ENCODE measurements at regions not wholly inside any gene's neighbourhood (a gene's known extent, or its start where the extent isn't known, plus 50 kb on each side); places are given as distances from the start of the nearest gene placed in this dataset.

GRCh38 chr3:54056521-54056920 lies 65.8 kb upstream of the CACNA2D3 start:
- DNase-seq, result no peak
- Histone ChIP-seq H3K27me3 (no peaks in the 10 kb centered on the region), H3K36me3 (no peaks in the 10 kb centered on the region), H3K4me1 (no peaks in the 10 kb centered on the region), H3K9me3 (no peaks in the 10 kb centered on the region), H3K4me3 (no peak overlapping the region), H3K27ac (no peak overlapping the region)
- in situ Hi-C loops (cut with MboI; ENCODE audit: low pct_ligation_motif_present in 1 of 4, low pct_unique_long_range_greater_than_20kb in 1 of 4, low sequenced_read_pairs in 3 of 4) (no loop called here), intact Hi-C loops (cut with DNase I; ENCODE audit: low total_unique reads) (no loop called here)
- TF ChIP-seq POLR2AphosphoS5 (IDR thresholded peaks at IDR 0.05) (no peak), CTCF (IDR thresholded peaks at IDR 0.05) (no peak), EP300 (IDR thresholded peaks at IDR 0.05; ENCODE audit: low read depth) (no peak), POLR2A (IDR thresholded peaks at IDR 0.05) (no peak)
- 72 to 77% methylated on average over 2 of the region's 2 CpGs for WGBS, 2 donors (ENCODE audit: low coverage in 1 of 2)

DNA sequence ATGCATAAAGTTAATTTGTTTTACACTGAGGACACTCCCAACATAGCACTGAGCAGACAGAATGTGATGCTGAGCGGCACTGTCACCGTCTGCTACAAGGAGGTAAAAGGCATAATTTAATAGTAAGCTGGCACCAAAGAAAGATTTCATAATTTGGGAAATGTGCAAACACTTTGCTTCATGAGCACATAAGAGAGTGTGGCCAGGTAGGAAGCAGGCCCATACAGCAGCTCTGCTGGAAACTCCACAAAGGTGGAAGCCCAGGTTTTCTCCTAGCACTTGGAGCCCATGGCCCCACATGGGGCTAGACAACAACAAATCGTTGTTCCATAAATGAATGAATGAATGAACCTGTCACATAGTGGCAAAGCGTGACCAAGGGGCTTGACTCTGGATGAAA lies 68.5 kb upstream of the CACNA2D3 start:
- intact Hi-C loops (cut with DNase I; ENCODE audit: low total_unique reads), result no loop called here
- TF ChIP-seq POLR2A (IDR thresholded peaks at IDR 0.05) (no peak), CTCF (IDR thresholded peaks at IDR 0.05) (no peak), POLR2AphosphoS5 (IDR thresholded peaks at IDR 0.05) (no peak), EP300 (IDR thresholded peaks at IDR 0.05; ENCODE audit: low read depth) (no peak)
- DNase-seq, result no peak
- 86 to 92% methylated on average over 4 of the region's 4 CpGs for WGBS, 2 donors (ENCODE audit: low coverage in 1 of 2)
- no peaks in the 10 kb centered on the region for H3K9me3 ChIP-seq
- no peak overlapping the region for H3K4me3 ChIP-seq
- in situ Hi-C loops (cut with MboI; ENCODE audit: low pct_ligation_motif_present in 1 of 4, low pct_unique_long_range_greater_than_20kb in 1 of 4, low sequenced_read_pairs in 3 of 4), result no loop called here
- H3K27ac ChIP-seq, result no peak overlapping the region
- no peaks in the 10 kb centered on the region for H3K4me1 ChIP-seq
- H3K27me3 ChIP-seq, result no peaks in the 10 kb centered on the region
- no peaks in the 10 kb centered on the region for H3K36me3 ChIP-seq

GRCh38 chr3:54053211-54053610 lies 69.1 kb upstream of the CACNA2D3 start:
- WGBS, 2 donors (ENCODE audit: low coverage in 1 of 2), result 42 to 67% methylated on average over 5 of the region's 5 CpGs
- Histone ChIP-seq H3K4me3 (no peak overlapping the region), H3K4me1 (no peaks in the 10 kb centered on the region), H3K9me3 (no peaks in the 10 kb centered on the region), H3K27me3 (no peaks in the 10 kb centered on the region), H3K27ac (no peak overlapping the region), H3K36me3 (no peaks in the 10 kb centered on the region)
- no peak for DNase-seq
- TF ChIP-seq EP300 (IDR thresholded peaks at IDR 0.05; ENCODE audit: low read depth), result no peak
- TF ChIP-seq CTCF (IDR thresholded peaks at IDR 0.05), result no peak
- TF ChIP-seq POLR2AphosphoS5 (IDR thresholded peaks at IDR 0.05), result no peak
- no peak for TF ChIP-seq POLR2A (IDR thresholded peaks at IDR 0.05)
- in situ Hi-C loops (cut with MboI; ENCODE audit: low pct_ligation_motif_present in 1 of 4, low pct_unique_long_range_greater_than_20kb in 1 of 4, low sequenced_read_pairs in 3 of 4) (no loop called here), intact Hi-C loops (cut with DNase I; ENCODE audit: low total_unique reads) (no loop called here)

- Histone ChIP-seq H3K27ac (no peak overlapping the region), H3K4me3 (no peak overlapping the region), H3K36me3 (no peaks in the 10 kb centered on the region), H3K9me3 (no peaks in the 10 kb centered on the region), H3K27me3 (no peaks in the 10 kb centered on the region), H3K4me1 (peaks cover 0 to 13% (median 3%) of the 10 kb centered on the region in 4 donors)
- TF ChIP-seq POLR2A (IDR thresholded peaks at IDR 0.05) (no peak), EP300 (IDR thresholded peaks at IDR 0.05; ENCODE audit: low read depth) (no peak)
- in situ Hi-C loops (cut with MboI; ENCODE audit: low pct_ligation_motif_present in 1 of 4, low pct_unique_long_range_greater_than_20kb in 1 of 4, low sequenced_read_pairs in 3 of 4), result no loop called here
- intact Hi-C loops (cut with DNase I; ENCODE audit: low total_unique reads), result no loop called here
- WGBS, 2 donors (ENCODE audit: low coverage in 1 of 2), result 67 to 73% methylated on average over 3 to 5 of the region's 5 CpGs
- no peak for DNase-seq
Measured at GRCh38 chr3:54047568-54047967, 74.8 kb upstream of the CACNA2D3 start.

GRCh38 chr3:54046641-54047214 lies 75.6 kb upstream of the CACNA2D3 start:
- TF ChIP-seq POLR2A (IDR thresholded peaks at IDR 0.05), result no peak
- H3K36me3 ChIP-seq, result no peaks in the 10 kb centered on the region
- H3K27ac ChIP-seq, result no peak overlapping the region
- no peaks in the 10 kb centered on the region for H3K9me3 ChIP-seq
- no peak overlapping the region for H3K4me3 ChIP-seq
- in situ Hi-C loops (cut with MboI; ENCODE audit: low pct_ligation_motif_present in 1 of 4, low pct_unique_long_range_greater_than_20kb in 1 of 4, low sequenced_read_pairs in 3 of 4), result no loop called here
- H3K27me3 ChIP-seq, result no peaks in the 10 kb centered on the region
- no peak for DNase-seq
- intact Hi-C loops (cut with DNase I; ENCODE audit: low total_unique reads), result no loop called here
- H3K4me1 ChIP-seq, result peaks cover 0 to 13% (median 3%) of the 10 kb centered on the region in 4 donors
